SK-N-MC (cell line): ENCODE measurements at regions not wholly inside any gene's neighbourhood (a gene's known extent, or its start where the extent isn't known, plus 50 kb on each side); places are given as distances from the start of the nearest gene placed in this dataset.

ENCODE experiments used
- EZH2 ChIP-seq: fragments of 200-600 bp; sonication (generic); IDR thresholded peaks from one replicate; pipeline ENCODE4 v1.6.1; 2017; ENCODE audit warnings: antibody characterized with exemption
- POLR2AphosphoS5 ChIP-seq: IDR thresholded peaks from 2 replicates; pipeline ENCODE4 v1.6.1; 2012; ENCODE audit warnings: mild to moderate bottlenecking, low read depth, low read length, borderline replicate concordance

DNA sequence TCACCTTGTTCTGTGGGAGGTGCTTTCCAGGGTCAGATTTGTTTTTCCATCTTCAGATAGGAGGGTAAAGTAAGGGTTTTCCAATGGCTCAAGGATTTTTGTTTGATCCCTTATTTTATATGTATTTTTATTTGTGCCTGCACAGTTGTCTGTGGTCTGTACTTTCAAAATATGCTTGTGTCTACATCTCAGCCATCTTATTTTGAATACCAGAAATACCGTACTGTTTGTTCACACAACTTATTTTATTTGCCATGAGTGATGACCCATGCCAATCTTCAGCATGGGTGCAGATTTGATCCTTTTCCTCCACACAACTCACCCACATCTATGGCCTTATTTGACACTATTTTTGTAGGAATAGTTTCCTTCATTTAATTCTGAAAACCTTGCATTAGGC, 72.2 kb upstream of the PTCHD4 start:
- TF ChIP-seq EZH2: no peak
- no peak for TF ChIP-seq POLR2AphosphoS5
